HepG2 (cell line): ENCODE measurements at regions not wholly inside any gene's neighbourhood (a gene's known extent, or its start where the extent isn't known, plus 50 kb on each side); places are given as distances from the start of the nearest gene placed in this dataset.

Experiments
- BRCA1 ChIP-seq: sonication (generic); formaldehyde crosslinking; IDR thresholded peaks from 2 replicates; pipeline ENCODE4 v1.4.0; 2020; ENCODE audit warnings: missing genetic modification reagents
- CEBPB ChIP-seq: IDR thresholded peaks from 2 replicates; pipeline ENCODE4 v1.6.1; 2011; ENCODE audit warnings: low read depth, low read length, improper control_type of control experiment, borderline replicate concordance
- FOXA1 ChIP-seq, 2 experiments: fragments of 450-650 bp in 1 of 2; sonication (generic) in 1 of 2; formaldehyde crosslinking in 1 of 2; IDR thresholded peaks; 2 replicates each; pipeline versions ENCODE4 v1.4.0 to v1.6.1; 2016 to 2020; ENCODE audit warnings: missing genetic modification reagents in 1 of 2
- FOXP4 ChIP-seq: sonication (generic); formaldehyde crosslinking; IDR thresholded peaks from 2 replicates; pipeline ENCODE4 v1.4.0; 2020; ENCODE audit warnings: missing genetic modification reagents
- HCFC1 ChIP-seq: fragments of 150-350 bp; IDR thresholded peaks from 2 replicates; pipeline ENCODE4 v1.6.1; 2014; ENCODE audit warnings: low read depth, low read length
- HOMEZ ChIP-seq: IDR thresholded peaks from 2 replicates; pipeline ENCODE4 v1.6.1; 2016; ENCODE audit warnings: low read depth
- KLF9 ChIP-seq: IDR thresholded peaks from 2 replicates; pipeline ENCODE4 v1.6.1; 2016; ENCODE audit warnings: low read depth
- MEF2D ChIP-seq: sonication (generic); formaldehyde crosslinking; IDR thresholded peaks from 2 replicates; pipeline ENCODE4 v1.5.1; 2020; ENCODE audit warnings: mild to moderate bottlenecking, missing genetic modification reagents
- MIXL1 ChIP-seq: IDR thresholded peaks from 2 replicates; pipeline ENCODE4 v1.6.1; 2016
- NR0B2 ChIP-seq: sonication (generic); formaldehyde crosslinking; IDR thresholded peaks from 2 replicates; pipeline ENCODE4 v1.4.0; 2020; ENCODE audit warnings: mild to moderate bottlenecking, missing genetic modification reagents
- PREB ChIP-seq: sonication (generic); formaldehyde crosslinking; IDR thresholded peaks from 2 replicates; pipeline ENCODE4 v1.4.0; 2020; ENCODE audit warnings: missing genetic modification reagents
- SIX1 ChIP-seq: sonication (generic); formaldehyde crosslinking; IDR thresholded peaks from 2 replicates; pipeline ENCODE4 v1.4.0; 2020; ENCODE audit warnings: missing genetic modification reagents, borderline replicate concordance
- TCF12 ChIP-seq, 2 experiments: fragments of 450-650 bp in 1 of 2; sonication (generic) in 1 of 2; formaldehyde crosslinking in 1 of 2; IDR thresholded peaks; 2 replicates each; pipeline versions ENCODE4 v1.6.1 to v1.8.0; 2017 to 2022; ENCODE audit warnings: antibody characterized with exemption in 1 of 2, mild to moderate bottlenecking in 1 of 2, missing genetic modification reagents in 1 of 2, moderate library complexity in 1 of 2
- TFE3 ChIP-seq: IDR thresholded peaks from 2 replicates; pipeline ENCODE4 v1.6.1; 2016
- USF2 ChIP-seq, 2 experiments: sonication (generic) in 1 of 2; formaldehyde crosslinking in 1 of 2; IDR thresholded peaks; 2 replicates each; pipeline versions ENCODE4 v1.5.1 to v1.6.1; 2011 to 2020; ENCODE audit warnings: borderline replicate concordance in 1 of 2, low read depth in 1 of 2, low read length in 1 of 2, mild to moderate bottlenecking in 1 of 2, missing genetic modification reagents in 1 of 2, moderate library complexity in 1 of 2
- ZNF230 ChIP-seq: sonication (generic); formaldehyde crosslinking; IDR thresholded peaks from 2 replicates; pipeline ENCODE4 v1.4.0; 2020; ENCODE audit warnings: mild to moderate bottlenecking, missing genetic modification reagents
- ZNF292 ChIP-seq: sonication (generic); formaldehyde crosslinking; IDR thresholded peaks from 2 replicates; pipeline ENCODE4 v1.8.1; 2022; ENCODE audit warnings: mild to moderate bottlenecking, low read depth, missing genetic modification reagents, borderline replicate concordance
- ZNF503 ChIP-seq: sonication (generic); formaldehyde crosslinking; IDR thresholded peaks from 2 replicates; pipeline ENCODE4 v1.4.0; 2020; ENCODE audit warnings: missing genetic modification reagents

- TF ChIP-seq CEBPB (peak; percentile 70; the same call in 1 of the 2 replicates), FOXP4 (CRISPR knock-in tag) (peak; percentile 93), TCF12 (IDR thresholded peaks at IDR 0.05) (no peak), TCF12 (CRISPR knock-in tag; IDR thresholded peaks at IDR 0.05) (peak; percentile 38; the same call in 1 of the 2 replicates), NR0B2 (CRISPR knock-in tag) (no peak), USF2 (IDR thresholded peaks at IDR 0.05; ENCODE audit: low read depth, low read length) (no peak), USF2 (CRISPR knock-in tag; IDR thresholded peaks at IDR 0.05; ENCODE audit: borderline replicate concordance) (no peak), ZNF292 (0 out of 2 replicates have a peak, but pooled peaks have one; percentile 22), ZNF503 (CRISPR knock-in tag) (peak; percentile 79; the same call in 1 of the 2 replicates), KLF9 (CRISPR knock-in tag) (no peak), MIXL1 (CRISPR knock-in tag) (peak; percentile 66; the same call in 1 of the 2 replicates), PREB (CRISPR knock-in tag) (no peak), ZNF230 (no peak), FOXA1 (IDR thresholded peaks at IDR 0.05) (peak; percentile 89), FOXA1 (CRISPR knock-in tag; IDR thresholded peaks at IDR 0.05) (peak; percentile 94), BRCA1 (CRISPR knock-in tag) (no peak), HCFC1 (no peak), SIX1 (CRISPR knock-in tag) (peak; percentile 100), MEF2D (CRISPR knock-in tag) (peak; percentile 59; the same call in 1 of the 2 replicates), TFE3 (CRISPR knock-in tag) (0 out of 2 replicates have a peak, but pooled peaks have one; percentile 26), HOMEZ (CRISPR knock-in tag) (peak; percentile 85)
Observed at GRCh38 chr6:80527552-80528052, 421.1 kb downstream of the BCKDHB start (continued).
